ENCODE measurements at regions not wholly inside any gene's neighbourhood (a gene's known extent, or its start where the extent isn't known, plus 50 kb on each side); places are given as distances from the start of the nearest gene placed in this dataset.

- TF ChIP-seq CTCF (IDR thresholded peaks at IDR 0.05; ENCODE audit: extremely low read depth in 1 of 2, insufficient read depth in 1 of 2, low read depth in 1 of 2, low read length in 2 of 2), result no peak
- no peak for TF ChIP-seq MAX (IDR thresholded peaks at IDR 0.05; ENCODE audit: insufficient read depth, insufficient read length)
- TF ChIP-seq POLR2A (IDR thresholded peaks at IDR 0.05; ENCODE audit: low read depth, low read length), result no peak
Observed at GRCh38 chr10:29870522-29871044, 188.8 kb downstream of the JCAD start.

Measured in endothelial cell of umbilical vein (primary cell).